ENCODE measurements at regions not wholly inside any gene's neighbourhood (a gene's known extent, or its start where the extent isn't known, plus 50 kb on each side); places are given as distances from the start of the nearest gene placed in this dataset.

GRCh38 chr6:144710207-144710606, 425.1 kb downstream of the UTRN start:
- no peak overlapping the region for H3K4me3 ChIP-seq (ENCODE audit: low read depth, low read length)
- H3K27ac ChIP-seq = no peak overlapping the region
- peak; percentile 82 for DNase-seq
- H3K36me3 ChIP-seq (replicated peaks) = no peaks in the 10 kb centered on the region
- in situ Hi-C loops (cut with HindIII; ENCODE audit: low pct_ligation_motif_present, low sequenced_read_pairs) = no loop called here
- TF ChIP-seq CTCF (IDR thresholded peaks at IDR 0.05; ENCODE audit: low read depth, low read length, missing control alignments) = no peak
- no peaks in the 10 kb centered on the region for H3K27me3 ChIP-seq (replicated peaks)

DNA sequence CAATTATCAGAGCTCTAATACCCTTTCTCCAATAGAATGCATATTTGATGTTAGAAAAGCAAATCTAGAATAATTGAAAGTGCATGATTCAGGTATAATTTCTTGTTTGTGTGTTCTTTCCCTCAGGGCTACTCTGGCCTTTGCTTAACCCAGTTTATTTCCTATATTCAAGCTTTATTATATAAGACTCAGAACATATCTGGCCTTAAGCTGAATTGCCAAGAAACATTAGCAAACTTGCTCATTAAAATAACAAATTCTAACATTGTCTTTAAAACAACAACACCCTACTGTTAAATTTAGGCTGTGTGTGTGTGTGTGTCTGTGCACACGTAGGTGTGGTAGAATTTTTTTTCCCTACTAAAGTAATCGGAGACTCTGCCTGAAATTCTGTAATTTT, 426.5 kb downstream of the UTRN start:
- Histone ChIP-seq H3K4me3 (ENCODE audit: low read depth, low read length) (no peak overlapping the region), H3K36me3 (replicated peaks) (no peaks in the 10 kb centered on the region), H3K27me3 (replicated peaks) (no peaks in the 10 kb centered on the region), H3K27ac (no peak overlapping the region)
- in situ Hi-C loops (cut with HindIII; ENCODE audit: low pct_ligation_motif_present, low sequenced_read_pairs) = no loop called here
- TF ChIP-seq CTCF (IDR thresholded peaks at IDR 0.05; ENCODE audit: low read depth, low read length, missing control alignments) = no peak
- DNase-seq = no peak

GRCh38 chr6:144712541-144712940, 427.4 kb downstream of the UTRN start:
- no peaks in the 10 kb centered on the region for H3K27me3 ChIP-seq (replicated peaks)
- no peak overlapping the region for H3K27ac ChIP-seq
- no peaks in the 10 kb centered on the region for H3K36me3 ChIP-seq (replicated peaks)
- no peak for TF ChIP-seq CTCF (IDR thresholded peaks at IDR 0.05; ENCODE audit: low read depth, low read length, missing control alignments)
- no peak overlapping the region for H3K4me3 ChIP-seq (ENCODE audit: low read depth, low read length)
- in situ Hi-C loops (cut with HindIII; ENCODE audit: low pct_ligation_motif_present, low sequenced_read_pairs) = no loop called here
- no peak for DNase-seq

- TF ChIP-seq CTCF (IDR thresholded peaks at IDR 0.05; ENCODE audit: low read depth, low read length, missing control alignments) = no peak
- Histone ChIP-seq H3K36me3 (replicated peaks) (no peaks in the 10 kb centered on the region), H3K27ac (no peak overlapping the region), H3K4me3 (ENCODE audit: low read depth, low read length) (no peak overlapping the region), H3K27me3 (replicated peaks) (no peaks in the 10 kb centered on the region)
- no peak for DNase-seq
- in situ Hi-C loops (cut with HindIII; ENCODE audit: low pct_ligation_motif_present, low sequenced_read_pairs) = no loop called here
Measured at GRCh38 chr6:144714021-144714712, 429.0 kb downstream of the UTRN start.

DNA sequence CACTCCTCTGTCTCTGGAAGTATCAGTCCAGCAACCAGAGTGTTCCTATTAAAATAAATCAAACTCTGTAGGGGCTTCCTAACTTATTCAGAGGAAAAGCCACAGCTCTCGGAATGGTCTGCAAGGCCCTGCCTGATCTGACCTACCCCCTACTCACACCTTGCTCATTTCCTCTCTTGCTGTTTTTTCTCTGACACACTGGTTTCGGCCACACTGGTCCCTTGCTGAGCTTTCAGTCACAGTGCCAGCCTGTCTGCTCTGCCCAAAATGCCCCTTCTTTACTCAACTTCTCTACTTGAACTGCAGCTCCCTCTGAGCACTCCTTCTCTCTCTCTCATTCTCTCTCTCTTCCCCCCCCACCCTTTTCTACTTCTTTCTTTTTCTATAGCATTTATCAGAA, 430.2 kb downstream of the UTRN start:
- no peaks in the 10 kb centered on the region for H3K27me3 ChIP-seq (replicated peaks)
- DNase-seq = no peak
- no peaks in the 10 kb centered on the region for H3K36me3 ChIP-seq (replicated peaks)
- in situ Hi-C loops (cut with HindIII; ENCODE audit: low pct_ligation_motif_present, low sequenced_read_pairs) = no loop called here
- no peak for TF ChIP-seq CTCF (IDR thresholded peaks at IDR 0.05; ENCODE audit: low read depth, low read length, missing control alignments)
- no peak overlapping the region for H3K27ac ChIP-seq
- H3K4me3 ChIP-seq (ENCODE audit: low read depth, low read length) = no peak overlapping the region

DNA sequence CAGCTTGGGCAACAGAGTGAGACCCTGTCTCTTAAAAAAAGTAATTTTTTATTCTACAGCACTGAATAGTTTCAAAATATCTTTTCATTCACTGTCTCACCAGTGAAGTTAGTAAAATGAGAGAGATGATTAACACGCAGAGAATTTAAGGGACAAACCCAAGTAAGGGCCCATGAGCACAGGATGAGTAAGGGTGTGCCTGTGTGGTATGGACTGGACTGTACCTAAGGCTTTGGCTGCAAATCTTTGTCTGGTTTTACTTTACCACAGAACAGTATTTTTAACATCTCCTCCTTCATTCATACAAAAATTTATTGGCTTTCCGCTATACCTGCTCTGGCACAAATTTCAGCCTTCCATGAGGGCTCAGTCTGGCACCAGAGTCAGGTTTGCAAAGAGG, 433.3 kb downstream of the UTRN start:
- no peak overlapping the region for H3K4me3 ChIP-seq (ENCODE audit: low read depth, low read length)
- no peak for TF ChIP-seq CTCF (IDR thresholded peaks at IDR 0.05; ENCODE audit: low read depth, low read length, missing control alignments)
- DNase-seq = peak; percentile 16
- no peaks in the 10 kb centered on the region for H3K27me3 ChIP-seq (replicated peaks)
- no peaks in the 10 kb centered on the region for H3K36me3 ChIP-seq (replicated peaks)
- in situ Hi-C loops (cut with HindIII; ENCODE audit: low pct_ligation_motif_present, low sequenced_read_pairs) = no loop called here
- H3K27ac ChIP-seq = no peak overlapping the region

All from brain microvascular endothelial cell (primary cell).